ENCODE measurements at regions not wholly inside any gene's neighbourhood (a gene's known extent, or its start where the extent isn't known, plus 50 kb on each side); places are given as distances from the start of the nearest gene placed in this dataset.

GRCh38 chr10:132133449-132134240 is 53.1 kb upstream of the DPYSL4 start:
- no peak for ATAC-seq
- 72% methylated on average over 32 of the region's 32 CpGs for WGBS (ENCODE audit: insufficient coverage)

GRCh38 chr10:132134241-132135052 is 52.3 kb upstream of the DPYSL4 start:
- H3K4me3 Mint-ChIP-seq = no peak overlapping the region
- no peak for ATAC-seq
- H3K27me3 ChIP-seq (ENCODE audit: control insufficient read depth, insufficient read depth, low read length) = no peaks in the 10 kb centered on the region
- H3K4me3 ChIP-seq (ENCODE audit: low read length) = no peak overlapping the region
- intact Hi-C loops (cut with micrococcal nuclease) = no loop called here
- DNase-seq = no peak
- peaks cover 6 to 11% of the 10 kb centered on the region in 2 donors for H3K27me3 Mint-ChIP-seq (ENCODE audit: low read depth in 2 of 2)
- H3K9me3 Mint-ChIP-seq = no peaks in the 10 kb centered on the region
- no peaks in the 10 kb centered on the region for H3K36me3 Mint-ChIP-seq
- H3K36me3 ChIP-seq (ENCODE audit: control insufficient read depth, insufficient read depth, low read length) = no peaks in the 10 kb centered on the region
- H3K27ac ChIP-seq (ENCODE audit: low read length) = no peak overlapping the region
- 92% methylated on average over 38 of the region's 38 CpGs for WGBS (ENCODE audit: insufficient coverage)
- H3K9me3 ChIP-seq (ENCODE audit: control insufficient read depth, insufficient read depth, low read length) = no peaks in the 10 kb centered on the region
- no peak for TF ChIP-seq CTCF (IDR thresholded peaks at IDR 0.05)
- no peak overlapping the region for H3K27ac Mint-ChIP-seq
- no peaks in the 10 kb centered on the region for H3K4me1 Mint-ChIP-seq
- H3K4me1 ChIP-seq (ENCODE audit: control insufficient read depth, insufficient read depth, low read length) = no peaks in the 10 kb centered on the region

More at GRCh38 chr10:132133449-132134240, 53.1 kb upstream of the DPYSL4 start:
- DNase-seq = no peak
- Mint-ChIP-seq H3K36me3 (no peaks in the 10 kb centered on the region), H3K27me3 (ENCODE audit: low read depth in 2 of 2) (peaks cover 6 to 19% of the 10 kb centered on the region in 2 donors), H3K4me1 (no peaks in the 10 kb centered on the region), H3K27ac (no peak overlapping the region), H3K4me3 (no peak overlapping the region), H3K9me3 (no peaks in the 10 kb centered on the region)
- Histone ChIP-seq H3K27me3 (ENCODE audit: control insufficient read depth, insufficient read depth, low read length) (no peaks in the 10 kb centered on the region), H3K4me3 (ENCODE audit: low read length) (no peak overlapping the region), H3K9me3 (ENCODE audit: control insufficient read depth, insufficient read depth, low read length) (no peaks in the 10 kb centered on the region), H3K4me1 (ENCODE audit: control insufficient read depth, insufficient read depth, low read length) (no peaks in the 10 kb centered on the region), H3K27ac (ENCODE audit: low read length) (no peak overlapping the region), H3K36me3 (ENCODE audit: control insufficient read depth, insufficient read depth, low read length) (no peaks in the 10 kb centered on the region)
- intact Hi-C loops (cut with micrococcal nuclease) = no loop called here
- TF ChIP-seq CTCF (IDR thresholded peaks at IDR 0.05) = no peak

- H3K27ac Mint-ChIP-seq = no peak overlapping the region
These were observed 51.5 kb upstream of the DPYSL4 start for GRCh38 chr10:132135053-132135872.

More at GRCh38 chr10:132135053-132135872, 51.5 kb upstream of the DPYSL4 start:
- Histone ChIP-seq H3K36me3 (ENCODE audit: control insufficient read depth, insufficient read depth, low read length) (no peaks in the 10 kb centered on the region), H3K27me3 (ENCODE audit: control insufficient read depth, insufficient read depth, low read length) (no peaks in the 10 kb centered on the region), H3K4me1 (ENCODE audit: control insufficient read depth, insufficient read depth, low read length) (no peaks in the 10 kb centered on the region), H3K9me3 (ENCODE audit: control insufficient read depth, insufficient read depth, low read length) (no peaks in the 10 kb centered on the region), H3K4me3 (ENCODE audit: low read length) (no peak overlapping the region), H3K27ac (ENCODE audit: low read length) (no peak overlapping the region)
- Mint-ChIP-seq H3K9me3 (no peaks in the 10 kb centered on the region), H3K27me3 (ENCODE audit: low read depth in 2 of 2) (peaks cover 3% of the 10 kb centered on the region in 2 donors), H3K4me1 (no peaks in the 10 kb centered on the region), H3K4me3 (no peak overlapping the region), H3K36me3 (no peaks in the 10 kb centered on the region)
- no peak for ATAC-seq
- DNase-seq = no peak
- intact Hi-C loops (cut with micrococcal nuclease) = no loop called here
- TF ChIP-seq CTCF (IDR thresholded peaks at IDR 0.05) = no peak
- 89% methylated on average over 39 of the region's 39 CpGs for WGBS (ENCODE audit: insufficient coverage)
